Natural killer cell (primary cell): ENCODE measurements at regions not wholly inside any gene's neighbourhood (a gene's known extent, or its start where the extent isn't known, plus 50 kb on each side); places are given as distances from the start of the nearest gene placed in this dataset.

ENCODE experiments used
- ATAC-seq, 3 donors: fragments of 150-1000 bp in 2 of 3; fragments of 200-7000 bp in 1 of 3; cut with Tn5 transposase; 1 replicate in 1 of 3; 2 replicates in 2 of 3; pipeline ENCODE4 v1.10.0; 2021; ENCODE audit warnings: mild to moderate bottlenecking in 2 of 3, moderate library complexity in 2 of 3
- DNase-seq, 2 donors: peaks; one replicate each; pipeline versions ENCODE4 v3.0.0 to v3.0.0-alpha.2; 2013 to 2021; ENCODE audit warnings: mixed read lengths in 1 of 2
- H3K27ac ChIP-seq: one replicate; pipeline ENCODE4 v1.5.1; 2013; ENCODE audit warnings: mild to moderate bottlenecking, low read length
- H3K27me3 ChIP-seq: one replicate; pipeline ENCODE4 v1.6.1; 2013; ENCODE audit warnings: low read length; ENCODE audit not compliant: control insufficient read depth, insufficient read depth
- H3K36me3 ChIP-seq: one replicate; pipeline ENCODE4 v1.6.1; 2013; ENCODE audit warnings: low read length; ENCODE audit not compliant: control insufficient read depth, insufficient read depth
- H3K4me1 ChIP-seq: one replicate; pipeline ENCODE4 v1.6.1; 2013; ENCODE audit warnings: low read length; ENCODE audit not compliant: control insufficient read depth, insufficient read depth
- H3K4me3 ChIP-seq: one replicate; pipeline ENCODE4 v1.5.1; 2013; ENCODE audit warnings: low read length
- H3K9me3 ChIP-seq: one replicate; pipeline ENCODE4 v1.6.1; 2013; ENCODE audit warnings: low read length; ENCODE audit not compliant: control insufficient read depth, insufficient read depth
- H3K27ac Mint-ChIP-seq, 2 donors: one replicate each; pipeline ENCODE4 v1.8.0; 2022; ENCODE audit warnings: mild to moderate bottlenecking in 2 of 2, mixed read lengths in 2 of 2, moderate library complexity in 1 of 2
- H3K27me3 Mint-ChIP-seq, 2 donors: one replicate each; pipeline ENCODE4 v1.8.0; 2022; ENCODE audit warnings: low read depth in 2 of 2, mixed read lengths in 2 of 2
- H3K36me3 Mint-ChIP-seq: one replicate; pipeline ENCODE4 v1.8.0; 2022; ENCODE audit warnings: mixed read lengths
- H3K4me1 Mint-ChIP-seq, 2 donors: one replicate each; pipeline ENCODE4 v1.8.0; 2022; ENCODE audit warnings: mixed read lengths in 2 of 2
- H3K4me3 Mint-ChIP-seq: one replicate; pipeline ENCODE4 v1.8.0; 2022; ENCODE audit warnings: mild to moderate bottlenecking, moderate library complexity, mixed read lengths
- H3K9me3 Mint-ChIP-seq, 2 donors: one replicate each; pipeline ENCODE4 v1.8.0; 2022; ENCODE audit warnings: mixed read lengths in 2 of 2
- WGBS: methylation state at CpG from one replicate; pipeline ENCODE4 v1.1.7; 2013; ENCODE audit warnings: missing lambda C conversion rate; ENCODE audit not compliant: insufficient coverage; 5-methylcytosine and 5-hydroxymethylcytosine counted together
- intact Hi-C: fragments of 100-400 bp; cut with micrococcal nuclease; formaldehyde crosslinking; loops from one replicate; pipeline ENCODE4 v1.14.2; 2022
- TF ChIP-seq, protein P1 (sequence below): fragments of 200-600 bp; IDR thresholded peaks from one replicate; pipeline ENCODE4 v1.8.0; 2022; ENCODE audit warnings: antibody characterized with exemption

DNA sequence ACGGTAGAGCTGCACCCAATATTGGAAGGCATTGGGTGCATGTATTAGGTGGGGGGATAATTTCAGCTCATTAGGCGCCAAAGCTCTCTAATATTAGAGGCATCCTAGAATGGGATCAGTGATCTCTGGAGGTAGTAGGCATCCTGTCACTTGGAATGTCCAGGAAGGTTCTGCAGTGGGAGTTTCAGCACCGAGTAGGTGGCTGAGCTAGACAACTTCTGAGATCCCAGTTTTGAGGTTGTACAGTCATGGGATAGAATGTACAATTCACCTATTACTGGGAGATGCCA is 210.9 kb downstream of the MYCN start:
- no peaks in the 10 kb centered on the region for H3K36me3 ChIP-seq
- H3K27me3 ChIP-seq: no peaks in the 10 kb centered on the region
- no peak for DNase-seq
- no peak overlapping the region for H3K4me3 ChIP-seq
- no peak overlapping the region for H3K27ac Mint-ChIP-seq
- TF ChIP-seq, protein P1, sequence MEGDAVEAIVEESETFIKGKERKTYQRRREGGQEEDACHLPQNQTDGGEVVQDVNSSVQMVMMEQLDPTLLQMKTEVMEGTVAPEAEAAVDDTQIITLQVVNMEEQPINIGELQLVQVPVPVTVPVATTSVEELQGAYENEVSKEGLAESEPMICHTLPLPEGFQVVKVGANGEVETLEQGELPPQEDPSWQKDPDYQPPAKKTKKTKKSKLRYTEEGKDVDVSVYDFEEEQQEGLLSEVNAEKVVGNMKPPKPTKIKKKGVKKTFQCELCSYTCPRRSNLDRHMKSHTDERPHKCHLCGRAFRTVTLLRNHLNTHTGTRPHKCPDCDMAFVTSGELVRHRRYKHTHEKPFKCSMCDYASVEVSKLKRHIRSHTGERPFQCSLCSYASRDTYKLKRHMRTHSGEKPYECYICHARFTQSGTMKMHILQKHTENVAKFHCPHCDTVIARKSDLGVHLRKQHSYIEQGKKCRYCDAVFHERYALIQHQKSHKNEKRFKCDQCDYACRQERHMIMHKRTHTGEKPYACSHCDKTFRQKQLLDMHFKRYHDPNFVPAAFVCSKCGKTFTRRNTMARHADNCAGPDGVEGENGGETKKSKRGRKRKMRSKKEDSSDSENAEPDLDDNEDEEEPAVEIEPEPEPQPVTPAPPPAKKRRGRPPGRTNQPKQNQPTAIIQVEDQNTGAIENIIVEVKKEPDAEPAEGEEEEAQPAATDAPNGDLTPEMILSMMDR: no peak
- H3K27ac ChIP-seq: no peak overlapping the region
- H3K4me1 ChIP-seq: no peaks in the 10 kb centered on the region
- no peaks in the 10 kb centered on the region for H3K9me3 ChIP-seq
- H3K4me1 Mint-ChIP-seq: no peaks in the 10 kb centered on the region
- no peak for ATAC-seq
- no peaks in the 10 kb centered on the region for H3K36me3 Mint-ChIP-seq
- intact Hi-C loops: no loop called here
- no peak overlapping the region for H3K4me3 Mint-ChIP-seq
- no peaks in the 10 kb centered on the region for H3K9me3 Mint-ChIP-seq
- WGBS: 77% methylated on average over 3 of the region's 3 CpGs
- peaks cover 0 to 7% of the 10 kb centered on the region in 2 donors for H3K27me3 Mint-ChIP-seq

DNA sequence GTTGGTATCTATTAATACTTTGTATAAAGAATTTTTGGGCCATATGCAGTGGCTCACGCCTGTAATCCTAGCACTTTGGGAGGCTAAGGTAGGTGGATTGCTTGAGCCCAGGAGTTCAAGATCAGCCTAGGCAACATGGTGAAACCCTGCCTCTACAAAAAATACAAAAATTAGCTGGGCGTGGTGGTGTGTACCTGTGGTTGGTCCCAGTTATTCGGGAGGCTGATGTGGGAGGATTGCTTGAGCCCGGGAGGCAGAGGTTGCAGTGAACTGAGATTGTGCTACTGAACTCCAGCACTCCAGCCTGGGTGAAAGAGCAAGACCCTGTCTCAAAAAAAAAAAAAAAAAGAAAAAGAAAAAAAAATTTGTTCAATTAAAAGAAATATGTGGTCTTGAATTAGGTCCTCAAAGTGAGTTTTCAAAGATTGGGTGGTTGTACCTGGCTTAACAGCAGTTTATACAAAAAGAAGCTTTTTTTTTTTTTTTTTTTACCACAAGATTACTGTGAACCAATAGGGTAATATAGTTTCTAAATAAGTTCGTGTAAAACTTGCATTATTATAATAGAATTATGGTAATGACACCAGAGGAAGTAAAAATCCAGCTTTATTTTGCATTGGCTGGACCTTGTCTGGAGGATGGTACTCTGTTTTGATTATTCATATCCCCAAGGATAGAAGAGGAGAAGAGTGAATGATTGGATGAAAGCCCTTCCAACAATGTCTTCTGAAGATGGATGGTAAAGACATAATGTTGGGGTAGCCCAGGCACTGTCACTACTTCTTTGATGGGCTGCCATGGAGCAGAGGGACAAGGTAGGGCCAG is 210.3 kb downstream of the MYCN start:
- peaks cover 0 to 5% of the 10 kb centered on the region in 2 donors for H3K27me3 Mint-ChIP-seq
- TF ChIP-seq, protein P1: no peak
- H3K27ac ChIP-seq: no peak overlapping the region
- H3K36me3 ChIP-seq: no peaks in the 10 kb centered on the region
- H3K9me3 ChIP-seq: no peaks in the 10 kb centered on the region
- no peak overlapping the region for H3K4me3 ChIP-seq
- no peaks in the 10 kb centered on the region for H3K9me3 Mint-ChIP-seq
- H3K36me3 Mint-ChIP-seq: no peaks in the 10 kb centered on the region
- intact Hi-C loops: no loop called here
- 90% methylated on average over 4 of the region's 5 CpGs for WGBS
- no peak overlapping the region for H3K4me3 Mint-ChIP-seq
- DNase-seq (no peak), ATAC-seq (no peak)
- H3K27ac Mint-ChIP-seq: no peak overlapping the region
- H3K27me3 ChIP-seq: no peaks in the 10 kb centered on the region
- no peaks in the 10 kb centered on the region for H3K4me1 ChIP-seq
- H3K4me1 Mint-ChIP-seq: no peaks in the 10 kb centered on the region

DNA sequence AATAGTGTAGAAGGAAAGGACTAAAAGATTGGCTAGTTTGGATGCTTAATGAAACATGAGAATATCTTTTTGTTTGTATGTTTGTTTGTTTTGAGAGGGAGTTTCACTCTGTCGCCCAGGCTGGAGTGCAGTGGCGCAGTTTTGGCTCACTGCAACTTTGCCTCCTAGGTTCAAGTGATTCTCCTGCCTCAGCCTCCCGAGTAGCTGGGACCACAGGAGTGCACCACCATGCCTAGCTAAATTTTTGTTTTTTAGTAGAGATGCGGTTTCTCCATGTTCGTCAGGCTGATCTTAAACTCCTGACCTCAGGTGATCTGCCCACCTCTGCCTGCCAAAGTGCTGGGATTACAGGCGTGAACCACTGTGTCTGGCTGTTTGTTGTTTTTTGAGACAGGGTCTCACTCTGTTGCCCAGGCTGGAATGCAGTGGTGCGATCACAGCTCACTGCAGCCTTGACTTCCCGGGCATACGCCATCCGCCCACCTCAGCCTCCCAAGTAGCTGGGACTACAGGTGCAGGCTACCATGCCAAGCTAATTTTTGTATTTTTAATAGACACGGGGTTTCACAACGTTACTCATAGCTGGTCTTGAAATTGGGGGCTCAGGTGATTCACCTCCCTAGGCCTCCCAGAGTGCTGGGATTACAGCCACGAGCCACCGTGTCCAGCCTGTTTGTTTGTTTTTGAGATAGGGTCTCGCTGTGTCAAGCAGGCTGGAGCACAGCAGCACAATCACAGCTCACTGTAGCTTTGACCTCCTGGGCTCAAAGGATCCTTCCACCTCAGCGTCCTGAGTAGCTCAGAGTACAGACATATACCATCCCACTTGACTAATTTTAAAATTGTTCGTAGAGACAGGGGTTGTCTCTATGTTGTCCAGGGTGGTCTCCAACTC is 209.2 kb downstream of the MYCN start:
- H3K4me1 Mint-ChIP-seq: no peaks in the 10 kb centered on the region
- no peaks in the 10 kb centered on the region for H3K9me3 Mint-ChIP-seq
- H3K27ac ChIP-seq: no peak overlapping the region
- no peaks in the 10 kb centered on the region for H3K27me3 Mint-ChIP-seq
- H3K4me1 ChIP-seq: no peaks in the 10 kb centered on the region
- DNase-seq: no peak
- TF ChIP-seq, protein P1: no peak
- ATAC-seq: peak in 1 of 3 donors; percentile 27
- no peaks in the 10 kb centered on the region for H3K9me3 ChIP-seq
- H3K27ac Mint-ChIP-seq: no peak overlapping the region
- no peaks in the 10 kb centered on the region for H3K27me3 ChIP-seq
- intact Hi-C loops: no loop called here
- WGBS: 94% methylated on average over 17 of the region's 17 CpGs
- H3K36me3 ChIP-seq: no peaks in the 10 kb centered on the region
- no peak overlapping the region for H3K4me3 ChIP-seq
- no peak overlapping the region for H3K4me3 Mint-ChIP-seq
- H3K36me3 Mint-ChIP-seq: no peaks in the 10 kb centered on the region
